ENCODE measurements at regions not wholly inside any gene's neighbourhood (a gene's known extent, or its start where the extent isn't known, plus 50 kb on each side); places are given as distances from the start of the nearest gene placed in this dataset.

GRCh38 chr1:94329276-94329675 lies 88.9 kb upstream of the ABCD3 start:
- no peak for TF ChIP-seq CTCF (optimal IDR thresholded peaks at IDR 0.05 in 1 of 3, IDR thresholded peaks at IDR 0.05 in 1 of 3, conservative IDR thresholded peaks at IDR 0.05 in 1 of 3; ENCODE audit: extremely low read depth in 1 of 3, insufficient read depth in 2 of 3, low read length in 3 of 3)
- no peak for TF ChIP-seq EZH2 (IDR thresholded peaks at IDR 0.05; ENCODE audit: low read length)

Measured in keratinocyte (primary cell).